A673 (cell line): ENCODE measurements at regions not wholly inside any gene's neighbourhood (a gene's known extent, or its start where the extent isn't known, plus 50 kb on each side); places are given as distances from the start of the nearest gene placed in this dataset.

Source experiments
- BruUV-seq: library from RNA; stranded (reverse); fragments of 400-500 nt; replicated peaks from 2 replicates; lab custom pipeline; 2021; lab: Mats Ljungman, UMichigan
- CTCF ChIA-PET: fragments of 300-600 bp; sonication (Branson Sonifier 250); formaldehyde crosslinking; loops from one replicate; lab custom pipeline; 2022; ENCODE audit warnings: antibody characterized with exemption; lab: Charles Lee
- POLR2A ChIA-PET: fragments of 300-600 bp; sonication (Branson Sonifier 250); formaldehyde crosslinking; loops from one replicate; lab custom pipeline; 2022; ENCODE audit warnings: antibody characterized with exemption; ENCODE audit not compliant: low non-redundant PET; lab: Charles Lee
- DNase-seq: peaks from one replicate; pipeline ENCODE4 v3.0.0-alpha.2; 2015; ENCODE audit warnings: low spot score
- H3K27ac ChIP-seq: fragments of 200-600 bp; sonication (generic); 2 replicates; pipeline ENCODE4 v1.5.1; 2016; ENCODE audit warnings: mixed run types, low read depth, mild to moderate bottlenecking, mixed read lengths, antibody characterized with exemption, low read length; ENCODE audit not compliant: poor library complexity, severe bottlenecking
- H3K27me3 ChIP-seq: fragments of 200-600 bp; sonication (generic); replicated peaks from 2 replicates; pipeline ENCODE4 v1.6.1; 2017; ENCODE audit warnings: mixed run types, low read depth, mild to moderate bottlenecking, mixed read lengths, antibody characterized with exemption, low read length; ENCODE audit not compliant: insufficient read depth, poor library complexity
- H3K36me3 ChIP-seq: fragments of 200-600 bp; sonication (generic); 2 replicates; pipeline ENCODE4 v1.6.1; 2016; ENCODE audit warnings: mixed run types, mild to moderate bottlenecking, mixed read lengths, antibody characterized with exemption, low read length; ENCODE audit not compliant: insufficient read depth, poor library complexity, severe bottlenecking
- H3K4me1 ChIP-seq: fragments of 200-600 bp; sonication (generic); 2 replicates; pipeline ENCODE4 v1.6.1; 2017; ENCODE audit warnings: mixed run types, mild to moderate bottlenecking, mixed read lengths, antibody characterized with exemption, low read length; ENCODE audit not compliant: insufficient read depth, poor library complexity, severe bottlenecking
- H3K4me3 ChIP-seq: fragments of 200-600 bp; sonication (generic); 2 replicates; pipeline ENCODE4 v1.5.1; 2016; ENCODE audit warnings: low read depth, mixed run types, mild to moderate bottlenecking, mixed read lengths, low read length; ENCODE audit not compliant: poor library complexity, severe bottlenecking
- H3K9me3 ChIP-seq: fragments of 200-600 bp; sonication (generic); 2 replicates; pipeline ENCODE4 v1.6.1; 2016; ENCODE audit warnings: mixed run types, low read depth, mild to moderate bottlenecking, mixed read lengths, antibody characterized with exemption, low read length; ENCODE audit not compliant: poor library complexity, severe bottlenecking
- CTCF ChIP-seq: fragments of 300-800, 200-600 bp; sonication (generic); conservative IDR thresholded peaks from 2 replicates; pipeline ENCODE4 v1.5.1; 2017; ENCODE audit warnings: low read depth, mild to moderate bottlenecking, antibody characterized with exemption, low read length, moderate library complexity, mixed read lengths
- EZH2 ChIP-seq: fragments of 200-600 bp; sonication (generic); IDR thresholded peaks from 2 replicates; pipeline ENCODE4 v1.6.1; 2017; ENCODE audit warnings: borderline replicate concordance, low read depth, mild to moderate bottlenecking, mixed read lengths, antibody characterized with exemption, low read length; ENCODE audit not compliant: poor library complexity, severe bottlenecking
- intact Hi-C: fragments of 100-400 bp; cut with micrococcal nuclease; formaldehyde crosslinking; loops from one replicate; pipeline ENCODE4 v1.10.0; 2022; ENCODE audit not compliant: unreplicated experiment

- H3K36me3 ChIP-seq = no peaks in the 10 kb centered on the region
- H3K27ac ChIP-seq = no peak overlapping the region
- H3K4me1 ChIP-seq = no peaks in the 10 kb centered on the region
- intact Hi-C loops = loop anchor here (5.0 kb wide), 2 partner anchors 238 to 463 kb away; no protein-coding TSS in a partner anchor
- DNase-seq = peak; percentile 81
- no TSS peak for BruUV-seq
- POLR2A ChIA-PET = no interaction called here
- H3K4me3 ChIP-seq = no peak overlapping the region
- H3K9me3 ChIP-seq = no peaks in the 10 kb centered on the region
- CTCF ChIA-PET = interaction anchor here (0.5 to 1.1 kb wide), 6 partner anchors 10 to 239 kb away, joined by 3 to 7 read pairs (median 4); no protein-coding TSS in a partner anchor
- peaks cover 59% of the 10 kb centered on the region for H3K27me3 ChIP-seq
- TF ChIP-seq EZH2 = no peak
- peak; percentile 91 for TF ChIP-seq CTCF
These were observed 226.8 kb downstream of the LMX1A start for GRCh38 chr1:165129568-165130164.

GRCh38 chr1:165124772-165125171 lies 231.7 kb downstream of the LMX1A start:
- ChIA-PET POLR2A (no interaction called here), CTCF (no interaction called here)
- BruUV-seq = no TSS peak
- TF ChIP-seq CTCF (no peak), EZH2 (no peak)
- H3K27me3 ChIP-seq = peaks cover 63% of the 10 kb centered on the region
- no peaks in the 10 kb centered on the region for H3K36me3 ChIP-seq
- DNase-seq = no peak
- H3K4me3 ChIP-seq = no peak overlapping the region
- intact Hi-C loops = loop anchor here (5.0 kb wide), 2 partner anchors 243 to 468 kb away; no protein-coding TSS in a partner anchor
- H3K9me3 ChIP-seq = no peaks in the 10 kb centered on the region
- H3K27ac ChIP-seq = no peak overlapping the region
- no peaks in the 10 kb centered on the region for H3K4me1 ChIP-seq

- no TSS peak for BruUV-seq
- no peak for TF ChIP-seq CTCF
- TF ChIP-seq EZH2 = no peak
- no peaks in the 10 kb centered on the region for H3K4me1 ChIP-seq
- H3K27me3 ChIP-seq = peaks cover 38% of the 10 kb centered on the region
- CTCF ChIA-PET = interaction anchor here (0.6 kb wide), 1 partner anchor 34 kb away, joined by 5 read pairs; no protein-coding TSS in a partner anchor
- POLR2A ChIA-PET = no interaction called here
- H3K9me3 ChIP-seq = no peaks in the 10 kb centered on the region
- intact Hi-C loops = no loop called here
- no peaks in the 10 kb centered on the region for H3K36me3 ChIP-seq
- no peak for DNase-seq
- no peak overlapping the region for H3K4me3 ChIP-seq
- no peak overlapping the region for H3K27ac ChIP-seq
These were observed 237.4 kb downstream of the LMX1A start for GRCh38 chr1:165119086-165119485.
